Gastroesophageal sphincter (tissue), 3 donors: ENCODE measurements at regions not wholly inside any gene's neighbourhood (a gene's known extent, or its start where the extent isn't known, plus 50 kb on each side); places are given as distances from the start of the nearest gene placed in this dataset.

ENCODE experiments used
- EP300 ChIP-seq: sonication (generic); formaldehyde crosslinking; IDR thresholded peaks from one replicate; pipeline ENCODE4 v1.6.1; 2017; ENCODE audit warnings: antibody characterized with exemption, mild to moderate bottlenecking
- POLR2A ChIP-seq, 2 donors: fragments of 450-650 bp; IDR thresholded peaks; one replicate each; pipeline ENCODE4 v1.6.1; 2017; ENCODE audit warnings: antibody characterized with exemption in 2 of 2, mild to moderate bottlenecking in 2 of 2, moderate library complexity in 1 of 2
- POLR2AphosphoS5 ChIP-seq: sonication (generic); formaldehyde crosslinking; IDR thresholded peaks from one replicate; pipeline ENCODE4 v1.6.1; 2017; ENCODE audit warnings: antibody characterized with exemption
- TF ChIP-seq, protein P1 (sequence below), 4 experiments: fragments of 200-600 bp in 2 of 4; fragments of 450-650 bp in 2 of 4; sonication (generic) in 1 of 4; IDR thresholded peaks; one replicate each; pipeline ENCODE4 v1.5.1; 2017 to 2019; ENCODE audit warnings: antibody characterized with exemption in 4 of 4, mild to moderate bottlenecking in 2 of 4, moderate library complexity in 2 of 4

- TF ChIP-seq, protein P1, sequence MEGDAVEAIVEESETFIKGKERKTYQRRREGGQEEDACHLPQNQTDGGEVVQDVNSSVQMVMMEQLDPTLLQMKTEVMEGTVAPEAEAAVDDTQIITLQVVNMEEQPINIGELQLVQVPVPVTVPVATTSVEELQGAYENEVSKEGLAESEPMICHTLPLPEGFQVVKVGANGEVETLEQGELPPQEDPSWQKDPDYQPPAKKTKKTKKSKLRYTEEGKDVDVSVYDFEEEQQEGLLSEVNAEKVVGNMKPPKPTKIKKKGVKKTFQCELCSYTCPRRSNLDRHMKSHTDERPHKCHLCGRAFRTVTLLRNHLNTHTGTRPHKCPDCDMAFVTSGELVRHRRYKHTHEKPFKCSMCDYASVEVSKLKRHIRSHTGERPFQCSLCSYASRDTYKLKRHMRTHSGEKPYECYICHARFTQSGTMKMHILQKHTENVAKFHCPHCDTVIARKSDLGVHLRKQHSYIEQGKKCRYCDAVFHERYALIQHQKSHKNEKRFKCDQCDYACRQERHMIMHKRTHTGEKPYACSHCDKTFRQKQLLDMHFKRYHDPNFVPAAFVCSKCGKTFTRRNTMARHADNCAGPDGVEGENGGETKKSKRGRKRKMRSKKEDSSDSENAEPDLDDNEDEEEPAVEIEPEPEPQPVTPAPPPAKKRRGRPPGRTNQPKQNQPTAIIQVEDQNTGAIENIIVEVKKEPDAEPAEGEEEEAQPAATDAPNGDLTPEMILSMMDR (IDR thresholded peaks at IDR 0.05) = no peak
- TF ChIP-seq POLR2A (IDR thresholded peaks at IDR 0.05) (no peak), POLR2AphosphoS5 (no peak), EP300 (no peak)
Observed at GRCh38 chr22:27634043-27634740, 167.4 kb downstream of the MN1 start.
